Ishikawa (cell line): ENCODE measurements at regions not wholly inside any gene's neighbourhood (a gene's known extent, or its start where the extent isn't known, plus 50 kb on each side); places are given as distances from the start of the nearest gene placed in this dataset.

Source experiments
- CEBPB ChIP-seq: IDR thresholded peaks from 2 replicates; pipeline ENCODE4 v1.6.1; 2012
- CREB1 ChIP-seq: IDR thresholded peaks from 2 replicates; pipeline ENCODE4 v1.6.1; 2012; ENCODE audit warnings: low read depth
- EGR1 ChIP-seq: IDR thresholded peaks from 2 replicates; pipeline ENCODE4 v1.6.1; 2012
- EP300 ChIP-seq: IDR thresholded peaks from 2 replicates; pipeline ENCODE4 v1.6.1; 2012; ENCODE audit warnings: borderline replicate concordance
- FOXM1 ChIP-seq: IDR thresholded peaks from 2 replicates; pipeline ENCODE4 v1.6.1; 2012; ENCODE audit warnings: low read depth, borderline replicate concordance
- NFIC ChIP-seq: IDR thresholded peaks from 2 replicates; pipeline ENCODE4 v1.6.1; 2012
- RAD21 ChIP-seq: IDR thresholded peaks from 2 replicates; pipeline ENCODE4 v1.6.1; 2012; ENCODE audit warnings: low read depth
- TCF12 ChIP-seq: IDR thresholded peaks from 2 replicates; pipeline ENCODE4 v1.6.1; 2012; ENCODE audit warnings: low read depth
- TEAD4 ChIP-seq: IDR thresholded peaks from 2 replicates; pipeline ENCODE4 v1.6.1; 2012
- YY1 ChIP-seq: IDR thresholded peaks from 2 replicates; pipeline ENCODE4 v1.6.1; 2012; ENCODE audit warnings: low read depth
- TF ChIP-seq, protein P1 (sequence below): IDR thresholded peaks from 2 replicates; pipeline ENCODE4 v1.6.1; 2012; ENCODE audit warnings: low read depth, mild to moderate bottlenecking
- TF ChIP-seq, protein P2 (sequence below): IDR thresholded peaks from 2 replicates; pipeline ENCODE4 v1.6.1; 2012

DNA sequence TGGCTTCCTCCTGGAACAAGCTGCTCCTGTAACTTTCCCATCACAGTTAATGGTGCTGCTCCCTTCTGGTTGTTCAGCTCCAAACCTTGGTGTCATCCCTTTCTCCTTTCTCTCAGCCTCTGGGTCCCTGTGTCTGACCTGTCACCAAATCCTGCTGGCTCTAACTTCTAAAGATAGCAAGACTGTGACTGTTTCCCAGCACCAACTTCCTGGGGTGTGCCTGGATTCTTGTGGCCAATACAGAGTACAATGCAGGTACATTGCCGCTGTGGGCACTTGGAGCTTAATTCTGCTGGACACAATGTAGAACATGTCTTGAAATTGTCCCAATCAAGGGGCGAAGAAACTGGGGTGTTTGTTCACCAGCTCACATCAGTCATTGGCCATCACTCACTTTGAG lies 156.7 kb upstream of the CSF3R start:
- TF ChIP-seq RAD21 (no peak), YY1 (no peak), CREB1 (no peak), EGR1 (no peak), TEAD4 (no peak), EP300 (no peak), FOXM1 (no peak), NFIC (no peak), TCF12 (no peak), CEBPB (no peak)
- TF ChIP-seq, protein P1, sequence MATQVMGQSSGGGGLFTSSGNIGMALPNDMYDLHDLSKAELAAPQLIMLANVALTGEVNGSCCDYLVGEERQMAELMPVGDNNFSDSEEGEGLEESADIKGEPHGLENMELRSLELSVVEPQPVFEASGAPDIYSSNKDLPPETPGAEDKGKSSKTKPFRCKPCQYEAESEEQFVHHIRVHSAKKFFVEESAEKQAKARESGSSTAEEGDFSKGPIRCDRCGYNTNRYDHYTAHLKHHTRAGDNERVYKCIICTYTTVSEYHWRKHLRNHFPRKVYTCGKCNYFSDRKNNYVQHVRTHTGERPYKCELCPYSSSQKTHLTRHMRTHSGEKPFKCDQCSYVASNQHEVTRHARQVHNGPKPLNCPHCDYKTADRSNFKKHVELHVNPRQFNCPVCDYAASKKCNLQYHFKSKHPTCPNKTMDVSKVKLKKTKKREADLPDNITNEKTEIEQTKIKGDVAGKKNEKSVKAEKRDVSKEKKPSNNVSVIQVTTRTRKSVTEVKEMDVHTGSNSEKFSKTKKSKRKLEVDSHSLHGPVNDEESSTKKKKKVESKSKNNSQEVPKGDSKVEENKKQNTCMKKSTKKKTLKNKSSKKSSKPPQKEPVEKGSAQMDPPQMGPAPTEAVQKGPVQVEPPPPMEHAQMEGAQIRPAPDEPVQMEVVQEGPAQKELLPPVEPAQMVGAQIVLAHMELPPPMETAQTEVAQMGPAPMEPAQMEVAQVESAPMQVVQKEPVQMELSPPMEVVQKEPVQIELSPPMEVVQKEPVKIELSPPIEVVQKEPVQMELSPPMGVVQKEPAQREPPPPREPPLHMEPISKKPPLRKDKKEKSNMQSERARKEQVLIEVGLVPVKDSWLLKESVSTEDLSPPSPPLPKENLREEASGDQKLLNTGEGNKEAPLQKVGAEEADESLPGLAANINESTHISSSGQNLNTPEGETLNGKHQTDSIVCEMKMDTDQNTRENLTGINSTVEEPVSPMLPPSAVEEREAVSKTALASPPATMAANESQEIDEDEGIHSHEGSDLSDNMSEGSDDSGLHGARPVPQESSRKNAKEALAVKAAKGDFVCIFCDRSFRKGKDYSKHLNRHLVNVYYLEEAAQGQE: no peak
- TF ChIP-seq, protein P2, sequence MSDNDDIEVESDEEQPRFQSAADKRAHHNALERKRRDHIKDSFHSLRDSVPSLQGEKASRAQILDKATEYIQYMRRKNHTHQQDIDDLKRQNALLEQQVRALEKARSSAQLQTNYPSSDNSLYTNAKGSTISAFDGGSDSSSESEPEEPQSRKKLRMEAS: no peak
